IPS DF 6.9 (cell line): ENCODE measurements at regions not wholly inside any gene's neighbourhood (a gene's known extent, or its start where the extent isn't known, plus 50 kb on each side); places are given as distances from the start of the nearest gene placed in this dataset.

ENCODE experiments used
- DNase-seq: peaks from one replicate; pipeline ENCODE4 v3.0.0-alpha.2; 2013; ENCODE audit warnings: low read depth, low spot score
- H3K27ac ChIP-seq: one replicate; pipeline ENCODE4 v1.5.1; 2013; ENCODE audit warnings: low read length, control low read depth
- H3K27me3 ChIP-seq: 2 replicates; pipeline ENCODE4 v1.6.1; 2013; ENCODE audit warnings: mild to moderate bottlenecking, low read length; ENCODE audit not compliant: control insufficient read depth, insufficient read depth
- H3K36me3 ChIP-seq: 2 replicates; pipeline ENCODE4 v1.6.1; 2013; ENCODE audit warnings: low read length; ENCODE audit not compliant: control insufficient read depth, insufficient read depth
- H3K4me1 ChIP-seq: 2 replicates; pipeline ENCODE4 v1.6.1; 2013; ENCODE audit warnings: low read length; ENCODE audit not compliant: control insufficient read depth, insufficient read depth
- H3K4me3 ChIP-seq: 2 replicates; pipeline ENCODE4 v1.5.1; 2013; ENCODE audit warnings: mild to moderate bottlenecking, low read length
- H3K9me3 ChIP-seq: 2 replicates; pipeline ENCODE4 v1.6.1; 2013; ENCODE audit warnings: low read length, inconsistent platforms; ENCODE audit not compliant: control insufficient read depth, insufficient read depth
- WGBS: extraction: QIAGEN DNeasy Blood & Tissue Kit; methylation state at CpG from one replicate; pipeline ENCODE4 v1.1.7; 2013; ENCODE audit warnings: mixed read lengths, missing lambda C conversion rate; ENCODE audit not compliant: insufficient read length, insufficient coverage; 5-methylcytosine and 5-hydroxymethylcytosine counted together

GRCh38 chr7:156177422-156178055, 365.3 kb upstream of the SHH start:
- H3K27me3 ChIP-seq, result no peaks in the 10 kb centered on the region
- no peak for DNase-seq
- no peaks in the 10 kb centered on the region for H3K36me3 ChIP-seq
- H3K4me1 ChIP-seq, result no peaks in the 10 kb centered on the region
- H3K4me3 ChIP-seq, result no peak overlapping the region
- H3K9me3 ChIP-seq, result peaks cover 35% of the 10 kb centered on the region
- 100% methylated on average over 1 of the region's 22 CpGs for WGBS
- H3K27ac ChIP-seq, result no peak overlapping the region

DNA sequence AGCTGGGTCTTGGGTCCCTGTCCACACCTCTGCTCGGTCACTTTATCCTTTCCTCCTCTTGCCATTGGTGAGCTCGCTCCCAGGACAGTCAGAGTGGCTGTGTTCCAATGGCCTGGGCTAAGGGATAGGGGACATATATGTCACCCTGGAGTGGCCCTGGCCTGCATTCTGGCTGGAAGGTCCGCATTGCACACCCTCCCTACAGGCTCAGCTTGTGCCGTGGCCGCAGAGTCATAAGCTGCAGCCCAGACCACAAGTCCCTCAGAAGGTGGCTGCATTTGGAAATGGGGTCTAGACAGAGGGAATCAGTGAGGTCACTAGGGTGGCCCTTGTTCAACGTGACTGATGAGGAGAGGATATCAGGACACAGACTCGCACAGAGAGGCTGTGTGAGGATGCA, 363.8 kb upstream of the SHH start:
- H3K27ac ChIP-seq, result no peak overlapping the region
- no CpG with 5 or more reads among the region's 7 CpGs for WGBS
- peaks cover 32% of the 10 kb centered on the region for H3K9me3 ChIP-seq
- H3K4me3 ChIP-seq, result no peak overlapping the region
- DNase-seq, result no peak
- H3K4me1 ChIP-seq, result no peaks in the 10 kb centered on the region
- no peaks in the 10 kb centered on the region for H3K36me3 ChIP-seq
- H3K27me3 ChIP-seq, result no peaks in the 10 kb centered on the region

- Histone ChIP-seq H3K4me1 (no peaks in the 10 kb centered on the region), H3K9me3 (peaks cover 31% of the 10 kb centered on the region), H3K27ac (no peak overlapping the region), H3K4me3 (no peak overlapping the region), H3K27me3 (no peaks in the 10 kb centered on the region), H3K36me3 (no peaks in the 10 kb centered on the region)
- DNase-seq, result no peak
- no CpG with 5 or more reads among the region's 10 CpGs for WGBS
These were observed 362.7 kb upstream of the SHH start for GRCh38 chr7:156175003-156175402.

DNA sequence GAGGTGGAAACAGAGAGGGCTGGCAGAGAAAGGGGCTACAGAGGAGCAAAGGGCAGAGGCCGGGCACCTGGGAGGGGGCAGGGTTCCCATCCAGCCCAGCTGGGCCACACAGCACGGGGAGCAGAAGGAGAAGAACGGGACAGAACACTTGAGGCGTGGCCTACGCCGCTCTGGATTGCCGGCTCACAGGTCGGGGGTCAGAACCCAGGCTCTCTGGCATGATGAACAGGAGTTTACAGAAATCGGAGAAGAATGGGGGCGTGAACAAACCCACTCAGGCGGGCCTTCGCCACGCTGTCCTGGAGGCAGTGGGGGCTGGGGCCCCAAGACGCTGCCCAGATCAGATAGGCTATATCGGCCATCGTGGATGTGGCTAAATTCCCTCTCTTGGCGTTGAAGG, 362.2 kb upstream of the SHH start:
- WGBS, result no CpG with 5 or more reads among the region's 17 CpGs
- peaks cover 28% of the 10 kb centered on the region for H3K9me3 ChIP-seq

GRCh38 chr7:156173748-156174353, 361.6 kb upstream of the SHH start:
- DNase-seq, result no peak
- H3K4me3 ChIP-seq, result no peak overlapping the region
- peaks cover 27% of the 10 kb centered on the region for H3K9me3 ChIP-seq
- WGBS, result no CpG with 5 or more reads among the region's 18 CpGs
- no peaks in the 10 kb centered on the region for H3K27me3 ChIP-seq
- no peaks in the 10 kb centered on the region for H3K4me1 ChIP-seq
- H3K36me3 ChIP-seq, result no peaks in the 10 kb centered on the region
- no peak overlapping the region for H3K27ac ChIP-seq

More for the DNA sequence above, 362.2 kb upstream of the SHH start:
- DNase-seq, result no peak
- Histone ChIP-seq H3K4me3 (no peak overlapping the region), H3K4me1 (no peaks in the 10 kb centered on the region), H3K36me3 (no peaks in the 10 kb centered on the region), H3K27me3 (no peaks in the 10 kb centered on the region), H3K27ac (no peak overlapping the region)

DNA sequence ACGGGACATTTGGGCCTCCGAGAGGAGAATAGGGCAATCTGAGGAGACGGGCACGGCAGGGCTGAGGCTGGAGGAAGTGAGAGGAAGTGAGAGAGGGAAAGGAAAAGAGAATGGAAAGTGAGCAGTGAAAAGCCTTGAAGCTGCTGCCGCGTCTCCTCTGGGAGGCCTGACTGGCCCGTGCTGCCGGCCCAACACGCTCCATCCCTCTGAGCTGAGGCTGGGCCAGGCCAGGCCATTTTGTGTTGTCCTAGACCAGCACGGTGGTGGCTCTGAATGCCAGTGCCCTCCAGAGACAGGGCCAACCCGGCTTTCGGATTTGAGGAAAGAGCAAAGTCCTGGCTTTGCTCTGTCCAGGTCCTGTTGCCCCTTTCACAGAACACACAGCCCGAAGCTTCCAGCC, 361.1 kb upstream of the SHH start:
- Histone ChIP-seq H3K27ac (no peak overlapping the region), H3K4me1 (no peaks in the 10 kb centered on the region), H3K4me3 (no peak overlapping the region), H3K36me3 (no peaks in the 10 kb centered on the region), H3K27me3 (no peaks in the 10 kb centered on the region), H3K9me3 (peaks cover 28% of the 10 kb centered on the region)
- no peak for DNase-seq
- WGBS, result no CpG with 5 or more reads among the region's 13 CpGs

DNA sequence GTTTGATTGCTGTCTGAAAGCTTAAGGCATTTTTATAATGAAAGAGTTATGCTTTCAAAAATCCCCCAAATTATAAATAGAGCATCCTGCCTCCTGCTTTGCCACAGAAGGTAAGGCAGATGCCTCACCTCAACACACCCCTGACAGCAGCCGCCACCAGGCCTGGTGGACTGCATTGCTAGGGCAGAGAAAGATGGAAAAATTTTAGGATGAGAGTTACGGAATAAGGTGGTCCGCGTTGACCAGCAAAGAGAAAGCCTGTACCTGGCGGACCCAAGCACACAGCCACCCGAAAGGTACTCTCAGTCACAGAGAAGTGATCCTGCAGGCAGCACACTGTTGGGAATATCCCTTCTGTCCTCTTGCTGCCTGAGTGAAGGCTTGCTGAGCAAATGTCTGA, 360.4 kb upstream of the SHH start:
- WGBS, result no CpG with 5 or more reads among the region's 6 CpGs
- Histone ChIP-seq H3K4me1 (no peaks in the 10 kb centered on the region), H3K4me3 (no peak overlapping the region), H3K9me3 (peaks cover 32% of the 10 kb centered on the region), H3K36me3 (no peaks in the 10 kb centered on the region), H3K27ac (no peak overlapping the region), H3K27me3 (no peaks in the 10 kb centered on the region)
- DNase-seq, result no peak

DNA sequence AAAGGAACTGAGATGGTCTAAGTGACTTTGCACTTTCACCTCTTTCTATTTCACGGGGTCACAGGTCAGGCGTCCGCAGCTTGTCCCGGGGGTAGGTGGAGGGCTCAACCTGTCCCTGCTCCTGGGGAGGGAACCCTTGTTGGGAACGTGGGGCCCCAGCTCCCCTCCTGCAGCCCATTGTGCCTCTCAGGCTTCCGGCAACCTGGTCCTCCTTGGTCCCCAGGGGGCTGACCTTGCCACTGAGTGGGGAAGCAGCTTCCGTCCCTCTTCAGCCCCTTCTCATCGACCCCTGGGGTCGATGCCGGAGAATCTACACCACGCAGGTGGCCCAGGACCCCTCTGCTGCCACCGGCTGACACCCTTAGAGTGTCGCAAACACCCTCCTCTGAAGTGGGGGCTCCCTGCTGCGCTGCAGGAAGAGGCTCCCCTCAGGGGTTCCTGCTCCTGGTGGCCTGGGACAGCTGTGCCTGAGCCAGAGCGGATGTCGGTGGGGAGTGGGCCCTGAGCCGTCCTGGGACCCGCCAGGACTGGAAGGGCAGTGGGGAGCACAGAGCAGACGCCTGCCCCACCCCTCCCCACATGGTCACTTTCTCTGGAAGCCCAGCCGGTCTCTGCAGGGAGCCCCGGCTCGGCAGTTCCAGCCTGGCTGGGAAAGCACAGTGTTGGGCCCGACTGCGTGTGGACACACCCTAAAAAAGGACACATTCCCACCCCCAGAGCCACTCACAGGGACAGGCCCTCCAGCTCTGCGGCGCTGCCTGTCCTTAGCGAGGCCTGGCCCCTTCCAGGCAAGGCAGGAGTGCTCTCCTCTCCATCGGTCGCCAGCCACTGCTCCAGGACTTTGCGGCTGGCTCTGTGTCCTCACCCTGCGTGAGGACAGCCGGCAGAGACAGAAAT, 357.5 kb upstream of the SHH start:
- H3K36me3 ChIP-seq, result no peaks in the 10 kb centered on the region
- H3K27me3 ChIP-seq, result no peaks in the 10 kb centered on the region
- peaks cover 20% of the 10 kb centered on the region for H3K9me3 ChIP-seq
- H3K4me1 ChIP-seq, result no peaks in the 10 kb centered on the region
- H3K4me3 ChIP-seq, result no peak overlapping the region
- no peak for DNase-seq
- no CpG with 5 or more reads among the region's 32 CpGs for WGBS
- H3K27ac ChIP-seq, result no peak overlapping the region

- peaks cover 15% of the 10 kb centered on the region for H3K9me3 ChIP-seq
- H3K4me1 ChIP-seq, result no peaks in the 10 kb centered on the region
- WGBS, result no CpG with 5 or more reads among the region's 18 CpGs
- H3K27ac ChIP-seq, result no peak overlapping the region
- no peak overlapping the region for H3K4me3 ChIP-seq
- H3K27me3 ChIP-seq, result no peaks in the 10 kb centered on the region
- H3K36me3 ChIP-seq, result no peaks in the 10 kb centered on the region
- no peak for DNase-seq
These were observed 356.2 kb upstream of the SHH start for GRCh38 chr7:156168434-156168833.

DNA sequence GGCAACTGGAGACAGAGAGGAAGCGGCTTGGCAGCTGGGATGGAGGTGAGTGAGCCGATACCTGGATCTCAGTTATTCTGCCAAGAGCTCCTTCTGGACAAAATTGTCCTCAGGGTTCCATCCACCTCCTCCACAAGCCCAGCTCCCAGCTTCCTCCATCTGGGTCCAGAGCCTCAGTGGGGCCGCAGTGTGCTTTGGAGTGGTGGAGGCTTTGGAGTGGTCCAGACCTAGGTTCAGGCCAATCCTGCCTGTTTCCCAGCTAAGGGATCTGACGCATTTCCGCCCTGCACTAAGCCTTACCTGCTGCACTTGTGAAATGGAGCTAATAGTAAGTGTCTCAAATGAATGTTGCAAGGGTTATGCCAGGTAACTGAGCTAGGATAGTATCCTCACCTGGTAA, 355.7 kb upstream of the SHH start:
- DNase-seq, result no peak
- peaks cover 15% of the 10 kb centered on the region for H3K9me3 ChIP-seq
- no peak overlapping the region for H3K4me3 ChIP-seq
- H3K27ac ChIP-seq, result no peak overlapping the region
- H3K36me3 ChIP-seq, result no peaks in the 10 kb centered on the region
- H3K27me3 ChIP-seq, result no peaks in the 10 kb centered on the region
- no CpG with 5 or more reads among the region's 5 CpGs for WGBS
- no peaks in the 10 kb centered on the region for H3K4me1 ChIP-seq
